ENCODE measurements at regions not wholly inside any gene's neighbourhood (a gene's known extent, or its start where the extent isn't known, plus 50 kb on each side); places are given as distances from the start of the nearest gene placed in this dataset.

DNA sequence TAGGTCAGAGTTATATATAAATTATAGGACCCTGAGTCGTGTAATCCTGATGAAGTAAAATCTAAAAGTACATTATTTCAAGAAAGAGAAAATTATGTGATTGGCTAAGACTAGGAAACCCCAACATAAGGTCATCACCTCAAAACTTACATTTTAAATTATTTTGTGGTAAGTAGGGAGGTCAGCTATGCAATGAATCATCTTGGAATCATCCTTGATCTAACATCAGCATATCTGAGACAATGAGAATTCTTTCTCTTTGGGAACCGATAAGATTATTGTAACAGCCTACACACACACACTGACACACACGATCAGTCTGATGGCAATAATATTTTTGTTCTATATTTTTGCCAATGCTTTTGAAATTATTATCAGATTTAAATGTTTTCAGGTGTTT, 904.8 kb upstream of the CHAC2 start:
- Histone ChIP-seq H3K4me1 (ENCODE audit: control insufficient read depth, low read length) (no peaks in the 10 kb centered on the region), H3K4me2 (ENCODE audit: low read length) (no peak overlapping the region), H3K36me3 (ENCODE audit: control insufficient read depth, low read length) (no peaks in the 10 kb centered on the region), H3K9me3 (ENCODE audit: control insufficient read depth, insufficient read depth, low read length) (no peaks in the 10 kb centered on the region), H3K9me2 (replicated peaks; ENCODE audit: control insufficient read depth, low read length) (no peaks in the 10 kb centered on the region), H4K20me1 (ENCODE audit: control insufficient read depth, insufficient read depth, low read depth, low read length) (no peaks in the 10 kb centered on the region), H3F3A (ENCODE audit: control insufficient read depth, insufficient read depth) (no peaks in the 10 kb centered on the region), H3K27me3 (ENCODE audit: control insufficient read depth, low read length) (no peaks in the 10 kb centered on the region), H3K27ac (ENCODE audit: low read depth, low read length) (no peak overlapping the region), H3K4me3 (ENCODE audit: low read length) (no peak overlapping the region), H3K79me2 (ENCODE audit: control insufficient read depth, low read length) (no peaks in the 10 kb centered on the region)
- TF ChIP-seq EZH2phosphoT487 (IDR thresholded peaks at IDR 0.05; ENCODE audit: borderline replicate concordance, low read length) (no peak), CTCF (IDR thresholded peaks at IDR 0.05; ENCODE audit: low read depth, low read length, poor library complexity, severe bottlenecking) (no peak)

DNA sequence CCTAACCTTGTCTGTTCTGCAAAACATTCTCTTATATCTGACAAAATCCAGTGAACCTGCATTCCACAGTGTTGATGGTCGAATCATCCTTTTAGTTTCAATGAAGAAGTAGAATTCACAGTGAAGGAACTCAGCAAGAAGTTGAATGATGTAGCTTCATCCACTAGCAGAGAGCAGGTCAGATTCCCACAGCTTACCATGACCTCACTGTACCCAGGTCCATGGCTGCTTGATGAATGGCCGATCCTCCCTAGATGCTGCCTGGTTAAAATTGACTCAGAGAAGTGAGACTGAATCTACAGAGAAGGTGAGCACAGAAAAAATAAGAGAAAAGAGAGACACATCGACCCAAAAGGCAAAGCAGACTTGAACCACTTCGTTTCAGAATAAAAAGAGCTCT, 906.0 kb upstream of the CHAC2 start:
- no peak overlapping the region for H3K27ac ChIP-seq (ENCODE audit: low read depth, low read length)
- TF ChIP-seq CTCF (IDR thresholded peaks at IDR 0.05; ENCODE audit: low read depth, low read length, poor library complexity, severe bottlenecking) (no peak), EZH2phosphoT487 (IDR thresholded peaks at IDR 0.05; ENCODE audit: borderline replicate concordance, low read length) (no peak)

GRCh38 chr2:52859065-52859464, 908.5 kb upstream of the CHAC2 start:
- no peaks in the 10 kb centered on the region for H3K36me3 ChIP-seq (ENCODE audit: control insufficient read depth, low read length)
- no peak overlapping the region for H3K27ac ChIP-seq (ENCODE audit: low read depth, low read length)
- no peaks in the 10 kb centered on the region for H3K9me3 ChIP-seq (ENCODE audit: control insufficient read depth, insufficient read depth, low read length)
- no peaks in the 10 kb centered on the region for H3K4me1 ChIP-seq (ENCODE audit: control insufficient read depth, low read length)
- no peaks in the 10 kb centered on the region for H4K20me1 ChIP-seq (ENCODE audit: control insufficient read depth, insufficient read depth, low read depth, low read length)
- no peak overlapping the region for H3K4me2 ChIP-seq (ENCODE audit: low read length)
- no peaks in the 10 kb centered on the region for H3K27me3 ChIP-seq (ENCODE audit: control insufficient read depth, low read length)
- TF ChIP-seq CTCF (IDR thresholded peaks at IDR 0.05; ENCODE audit: low read depth, low read length, poor library complexity, severe bottlenecking) (no peak), EZH2phosphoT487 (IDR thresholded peaks at IDR 0.05; ENCODE audit: borderline replicate concordance, low read length) (no peak)
- H3K4me3 ChIP-seq (ENCODE audit: low read length), result no peak overlapping the region
- no peaks in the 10 kb centered on the region for H3F3A ChIP-seq (ENCODE audit: control insufficient read depth, insufficient read depth)
- H3K9me2 ChIP-seq (replicated peaks; ENCODE audit: control insufficient read depth, low read length), result no peaks in the 10 kb centered on the region
- H3K79me2 ChIP-seq (ENCODE audit: control insufficient read depth, low read length), result no peaks in the 10 kb centered on the region

More for the DNA sequence above, 906.0 kb upstream of the CHAC2 start:
- Histone ChIP-seq H3F3A (ENCODE audit: control insufficient read depth, insufficient read depth) (no peaks in the 10 kb centered on the region), H3K27me3 (ENCODE audit: control insufficient read depth, low read length) (no peaks in the 10 kb centered on the region), H3K36me3 (ENCODE audit: control insufficient read depth, low read length) (no peaks in the 10 kb centered on the region), H3K4me3 (ENCODE audit: low read length) (no peak overlapping the region), H4K20me1 (ENCODE audit: control insufficient read depth, insufficient read depth, low read depth, low read length) (no peaks in the 10 kb centered on the region), H3K4me2 (ENCODE audit: low read length) (no peak overlapping the region), H3K4me1 (ENCODE audit: control insufficient read depth, low read length) (no peaks in the 10 kb centered on the region), H3K79me2 (ENCODE audit: control insufficient read depth, low read length) (no peaks in the 10 kb centered on the region), H3K9me3 (ENCODE audit: control insufficient read depth, insufficient read depth, low read length) (no peaks in the 10 kb centered on the region), H3K9me2 (replicated peaks; ENCODE audit: control insufficient read depth, low read length) (no peaks in the 10 kb centered on the region)

- no peaks in the 10 kb centered on the region for H3K36me3 ChIP-seq (ENCODE audit: control insufficient read depth, low read length)
- no peaks in the 10 kb centered on the region for H3K27me3 ChIP-seq (ENCODE audit: control insufficient read depth, low read length)
- no peaks in the 10 kb centered on the region for H4K20me1 ChIP-seq (ENCODE audit: control insufficient read depth, insufficient read depth, low read depth, low read length)
- no peaks in the 10 kb centered on the region for H3K9me3 ChIP-seq (ENCODE audit: control insufficient read depth, insufficient read depth, low read length)
- H3K4me2 ChIP-seq (ENCODE audit: low read length), result no peak overlapping the region
- H3K79me2 ChIP-seq (ENCODE audit: control insufficient read depth, low read length), result no peaks in the 10 kb centered on the region
- no peaks in the 10 kb centered on the region for H3K4me1 ChIP-seq (ENCODE audit: control insufficient read depth, low read length)
- no peak overlapping the region for H3K4me3 ChIP-seq (ENCODE audit: low read length)
- H3K27ac ChIP-seq (ENCODE audit: low read depth, low read length), result no peak overlapping the region
- TF ChIP-seq CTCF (IDR thresholded peaks at IDR 0.05; ENCODE audit: low read depth, low read length, poor library complexity, severe bottlenecking) (no peak), EZH2phosphoT487 (IDR thresholded peaks at IDR 0.05; ENCODE audit: borderline replicate concordance, low read length) (no peak)
- no peaks in the 10 kb centered on the region for H3K9me2 ChIP-seq (replicated peaks; ENCODE audit: control insufficient read depth, low read length)
- H3F3A ChIP-seq (ENCODE audit: control insufficient read depth, insufficient read depth), result no peaks in the 10 kb centered on the region
Observed at GRCh38 chr2:52857722-52858121, 909.9 kb upstream of the CHAC2 start.

Data from DOHH2 (cell line).